Neuronal stem cell (in vitro differentiated cells): ENCODE measurements at regions not wholly inside any gene's neighbourhood (a gene's known extent, or its start where the extent isn't known, plus 50 kb on each side); places are given as distances from the start of the nearest gene placed in this dataset.

Source experiments
- DNase-seq: peaks from one replicate; pipeline ENCODE4 v3.0.0-alpha.2; 2013; ENCODE audit warnings: low spot score
- H2AFZ ChIP-seq: one replicate; pipeline ENCODE4 v1.6.1; 2013; ENCODE audit warnings: mild to moderate bottlenecking, low read length, inconsistent platforms
- H2AK5ac ChIP-seq: 2 replicates; pipeline ENCODE4 v1.6.1; 2013; ENCODE audit warnings: low read depth, mild to moderate bottlenecking, inconsistent platforms, low read length, moderate library complexity, mixed read lengths
- H2BK120ac ChIP-seq: 2 replicates; pipeline ENCODE4 v1.6.1; 2013; ENCODE audit warnings: low read depth, mild to moderate bottlenecking, inconsistent platforms, low read length, moderate library complexity, mixed read lengths
- H2BK12ac ChIP-seq: one replicate; pipeline ENCODE4 v1.6.1; 2013; ENCODE audit warnings: low read length, inconsistent platforms
- H2BK15ac ChIP-seq: 2 replicates; pipeline ENCODE4 v1.6.1; 2013; ENCODE audit warnings: mild to moderate bottlenecking, low read length, inconsistent platforms, mixed read lengths
- H2BK5ac ChIP-seq: one replicate; pipeline ENCODE4 v1.6.1; 2013; ENCODE audit warnings: inconsistent platforms, mild to moderate bottlenecking, low read length, moderate library complexity
- H3K14ac ChIP-seq: one replicate; pipeline ENCODE4 v1.6.1; 2013; ENCODE audit warnings: low read length, inconsistent platforms
- H3K18ac ChIP-seq: 2 replicates; pipeline ENCODE4 v1.6.1; 2013; ENCODE audit warnings: low read length, inconsistent platforms
- H3K23ac ChIP-seq: 2 replicates; pipeline ENCODE4 v1.6.1; 2013; ENCODE audit warnings: low read depth, mild to moderate bottlenecking, mixed read lengths, low read length, inconsistent platforms; ENCODE audit not compliant: poor library complexity
- H3K27ac ChIP-seq: replicated peaks from 3 replicates; pipeline ENCODE4 v1.5.1; 2013; ENCODE audit warnings: low read length, inconsistent platforms
- H3K27me3 ChIP-seq, 3 experiments: 2 replicates each; pipeline ENCODE4 v1.6.1; 2013; ENCODE audit warnings: low read length in 3 of 3, mild to moderate bottlenecking in 2 of 3, inconsistent platforms in 1 of 3, low read depth in 1 of 3, mixed read lengths in 1 of 3, moderate library complexity in 1 of 3; ENCODE audit not compliant: control insufficient read depth in 3 of 3, insufficient read depth in 3 of 3
- H3K36me3 ChIP-seq, 2 donors: replicated peaks in 1 of 2; 2 replicates each; pipeline ENCODE4 v1.6.1; 2013; ENCODE audit warnings: low read length in 2 of 2; ENCODE audit not compliant: control insufficient read depth in 2 of 2, insufficient read depth in 2 of 2
- H3K4ac ChIP-seq: 2 replicates; pipeline ENCODE4 v1.6.1; 2013; ENCODE audit warnings: inconsistent platforms, mild to moderate bottlenecking, low read length, moderate library complexity
- H3K4me1 ChIP-seq, 2 donors: 1 replicate in 1 of 2; 2 replicates in 1 of 2; pipeline ENCODE4 v1.6.1; 2013; ENCODE audit warnings: low read length in 2 of 2, low read depth in 1 of 2; ENCODE audit not compliant: control insufficient read depth in 2 of 2, insufficient read depth in 1 of 2
- H3K4me2 ChIP-seq: one replicate; pipeline ENCODE4 v1.6.1; 2013; ENCODE audit warnings: mild to moderate bottlenecking, low read length, inconsistent platforms; ENCODE audit not compliant: insufficient read depth, poor library complexity, severe bottlenecking
- H3K4me3 ChIP-seq, 2 donors: 2 replicates each; pipeline ENCODE4 v1.5.1; 2013; ENCODE audit warnings: low read length in 2 of 2, mild to moderate bottlenecking in 2 of 2, inconsistent platforms in 1 of 2, moderate library complexity in 1 of 2
- H3K79me1 ChIP-seq: one replicate; pipeline ENCODE4 v1.6.1; 2013; ENCODE audit warnings: low read depth, mild to moderate bottlenecking, inconsistent platforms, low read length, moderate library complexity
- H3K9ac ChIP-seq: one replicate; pipeline ENCODE4 v1.6.1; 2013; ENCODE audit warnings: mild to moderate bottlenecking, low read depth, low read length, inconsistent platforms; ENCODE audit not compliant: poor library complexity
- H3K9me3 ChIP-seq, 2 donors: replicated peaks in 1 of 2; 2 replicates each; pipeline versions ENCODE3 to v1.6.1; 2013; ENCODE audit warnings: low read length in 2 of 2, mild to moderate bottlenecking in 2 of 2, inconsistent platforms in 1 of 2, low read depth in 1 of 2, mixed read lengths in 1 of 2, moderate library complexity in 1 of 2; ENCODE audit not compliant: control insufficient read depth in 2 of 2, insufficient read depth in 1 of 2
- H4K8ac ChIP-seq: one replicate; pipeline ENCODE4 v1.6.1; 2013; ENCODE audit warnings: low read depth, mild to moderate bottlenecking, inconsistent platforms, low read length, moderate library complexity
- H4K91ac ChIP-seq: one replicate; pipeline ENCODE4 v1.6.1; 2013; ENCODE audit warnings: low read length, low read depth, mild to moderate bottlenecking, inconsistent platforms; ENCODE audit not compliant: poor library complexity
- WGBS, 2 donors: extraction: QIAGEN DNeasy Blood & Tissue Kit; methylation state at CpG; one replicate each; pipeline ENCODE4 v1.1.7; 2013; ENCODE audit warnings: missing lambda C conversion rate in 2 of 2, mixed read lengths in 1 of 2; ENCODE audit not compliant: insufficient read length in 2 of 2, insufficient replicate concordance in 1 of 2; ENCODE audit errors: extremely low coverage in 2 of 2; 5-methylcytosine and 5-hydroxymethylcytosine counted together

DNA sequence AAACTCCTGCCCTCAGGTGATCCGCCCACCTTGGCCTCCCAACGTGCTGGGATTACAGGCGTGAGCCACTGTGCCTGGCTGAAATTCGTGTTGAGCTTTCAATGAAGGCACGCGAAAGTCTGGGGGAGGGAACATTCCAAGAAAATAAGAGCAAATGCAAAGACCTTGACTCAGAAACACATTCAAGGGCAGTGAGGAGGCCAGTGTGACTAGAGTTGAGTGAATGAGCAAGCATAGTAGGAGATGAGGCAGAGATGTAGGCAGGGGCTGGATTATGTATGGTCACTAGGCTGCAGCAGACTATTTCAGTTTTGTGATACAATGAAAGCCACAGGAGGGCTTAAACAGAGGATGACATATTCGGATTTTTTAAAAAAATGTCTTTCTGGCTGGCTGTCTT is 67.0 kb downstream of the SCN11A start:
- H3K4me2 ChIP-seq: no peak overlapping the region
- WGBS, 2 donors: no CpG with 5 or more reads among the region's 7 CpGs
- H3K4me3 ChIP-seq: no peak overlapping the region
- no peak overlapping the region for H2BK12ac ChIP-seq
- H4K91ac ChIP-seq: no peak overlapping the region
- H3K14ac ChIP-seq: no peak overlapping the region
- no peak overlapping the region for H2BK5ac ChIP-seq
- H3K36me3 ChIP-seq: no peaks in the 10 kb centered on the region
- peaks cover 0 to 1% of the 10 kb centered on the region in 2 donors for H3K9me3 ChIP-seq
- no peak for DNase-seq
- no peak overlapping the region for H3K18ac ChIP-seq
- no peak overlapping the region for H2AK5ac ChIP-seq
- no peak overlapping the region for H3K27ac ChIP-seq
- H2BK120ac ChIP-seq: no peak overlapping the region
- H2BK15ac ChIP-seq: no peak overlapping the region
- no peaks in the 10 kb centered on the region for H3K79me1 ChIP-seq
- H2AFZ ChIP-seq: no peak overlapping the region
- H3K9ac ChIP-seq: no peak overlapping the region
- H3K4me1 ChIP-seq: peaks cover 0 to under 1% of the 10 kb centered on the region in 2 donors
- H4K8ac ChIP-seq: no peak overlapping the region
- no peak overlapping the region for H3K4ac ChIP-seq
- H3K27me3 ChIP-seq: peaks cover 0 to 5% (median 0%) of the 10 kb centered on the region in 3 experiments
- no peak overlapping the region for H3K23ac ChIP-seq

DNA sequence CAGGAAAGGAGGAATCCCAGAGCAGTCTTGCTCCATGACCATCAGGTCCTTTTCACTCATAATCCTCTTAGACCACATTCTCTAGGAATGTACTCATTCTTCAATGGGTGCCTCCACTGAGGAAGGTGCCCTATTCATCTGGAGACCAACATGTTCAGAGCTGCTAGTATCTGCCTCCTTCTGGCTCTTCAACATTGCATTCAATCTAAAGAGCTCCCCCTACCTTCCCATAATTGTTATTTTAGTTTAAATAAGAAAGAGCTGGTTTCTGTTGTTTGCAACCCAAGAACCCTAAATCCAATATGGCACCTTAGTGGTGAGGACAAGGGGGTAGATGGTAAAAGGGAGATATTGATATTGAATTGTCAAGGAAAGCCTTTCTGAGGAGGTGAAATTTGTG is 67.6 kb downstream of the SCN11A start:
- Histone ChIP-seq H4K91ac (no peak overlapping the region), H2BK15ac (no peak overlapping the region), H2BK120ac (no peak overlapping the region), H3K14ac (no peak overlapping the region), H2AK5ac (no peak overlapping the region), H3K18ac (no peak overlapping the region), H4K8ac (no peak overlapping the region), H3K79me1 (no peaks in the 10 kb centered on the region), H3K36me3 (no peaks in the 10 kb centered on the region), H3K27ac (no peak overlapping the region), H3K27me3 (peaks cover 0 to 5% (median 0%) of the 10 kb centered on the region in 3 experiments), H3K4me2 (no peak overlapping the region), H3K4ac (no peak overlapping the region), H3K4me3 (no peak overlapping the region), H2BK5ac (no peak overlapping the region), H3K4me1 (no peaks in the 10 kb centered on the region), H3K9ac (no peak overlapping the region), H3K9me3 (peaks cover 0 to 1% of the 10 kb centered on the region in 2 donors), H2AFZ (no peak overlapping the region), H2BK12ac (no peak overlapping the region), H3K23ac (no peak overlapping the region)
- no peak for DNase-seq

DNA sequence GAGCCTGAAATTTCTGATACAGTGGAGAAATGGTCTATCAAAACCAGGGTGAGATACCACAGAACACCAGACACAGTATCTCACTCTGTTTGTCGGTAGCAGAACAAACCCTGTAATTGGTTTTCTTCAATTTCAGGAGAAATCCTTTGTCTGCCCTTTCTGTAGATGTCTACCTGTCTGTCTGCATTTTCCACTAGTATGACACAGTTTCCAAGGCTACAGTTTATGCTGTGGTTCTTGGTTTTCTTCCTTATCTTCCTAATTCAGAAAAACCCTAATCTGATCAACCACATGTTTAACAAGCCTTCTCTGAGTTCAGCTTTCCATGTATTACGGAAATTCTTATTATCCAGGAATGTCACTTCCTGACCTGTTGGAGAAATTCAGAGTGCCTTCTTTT is 70.8 kb downstream of the SCN11A start:
- H3K9ac ChIP-seq: no peak overlapping the region
- no peaks in the 10 kb centered on the region for H3K4me1 ChIP-seq
- no peaks in the 10 kb centered on the region for H3K79me1 ChIP-seq
- H2AK5ac ChIP-seq: no peak overlapping the region
- no peak overlapping the region for H2BK15ac ChIP-seq
- H3K4ac ChIP-seq: no peak overlapping the region
- H3K9me3 ChIP-seq: peaks cover 0 to 1% of the 10 kb centered on the region in 2 donors
- no peak overlapping the region for H3K27ac ChIP-seq
- no peak overlapping the region for H4K91ac ChIP-seq
- no peak overlapping the region for H2BK5ac ChIP-seq
- no peak overlapping the region for H3K4me2 ChIP-seq
- no peak overlapping the region for H3K4me3 ChIP-seq
- no peak overlapping the region for H2BK12ac ChIP-seq
- no CpG with 5 or more reads among the region's 2 CpGs for WGBS, 2 donors
- no peak for DNase-seq
- no peak overlapping the region for H2BK120ac ChIP-seq
- H3K18ac ChIP-seq: no peak overlapping the region
- H2AFZ ChIP-seq: no peak overlapping the region
- no peak overlapping the region for H3K23ac ChIP-seq
- no peak overlapping the region for H4K8ac ChIP-seq
- no peaks in the 10 kb centered on the region for H3K36me3 ChIP-seq
- H3K27me3 ChIP-seq: no peaks in the 10 kb centered on the region
- H3K14ac ChIP-seq: no peak overlapping the region

DNA sequence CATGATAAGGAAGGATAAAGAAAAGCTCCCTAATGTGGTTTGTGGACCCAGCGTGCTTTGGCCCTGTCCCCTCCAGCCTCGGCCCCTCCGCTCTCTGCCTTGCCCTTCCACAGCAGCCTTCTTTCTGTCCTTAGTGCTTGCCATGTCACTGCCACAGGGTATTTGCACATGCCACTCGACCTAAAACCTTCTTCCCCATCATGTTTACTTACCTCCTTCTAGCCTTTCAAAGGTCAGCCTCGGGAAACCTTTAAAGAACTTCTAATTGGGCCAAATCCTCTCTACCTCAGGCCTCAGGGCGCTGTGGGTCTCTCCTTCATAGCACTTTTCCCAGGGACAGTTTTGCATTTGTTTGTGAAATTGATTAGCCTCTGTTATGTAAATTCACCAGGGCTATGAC is 73.0 kb downstream of the SCN11A start:
- H3K36me3 ChIP-seq: no peaks in the 10 kb centered on the region
- no peak overlapping the region for H4K8ac ChIP-seq
- no peak overlapping the region for H4K91ac ChIP-seq
- no peak overlapping the region for H3K18ac ChIP-seq
- H3K79me1 ChIP-seq: no peaks in the 10 kb centered on the region
- no CpG with 5 or more reads among the region's 6 CpGs for WGBS, 2 donors
- no peak overlapping the region for H3K23ac ChIP-seq
- H2BK120ac ChIP-seq: no peak overlapping the region
- no peaks in the 10 kb centered on the region for H3K4me1 ChIP-seq
- no peaks in the 10 kb centered on the region for H3K27me3 ChIP-seq
- no peak overlapping the region for H3K27ac ChIP-seq
- H2BK15ac ChIP-seq: no peak overlapping the region
- H2AFZ ChIP-seq: no peak overlapping the region
- no peak overlapping the region for H2BK12ac ChIP-seq
- no peak overlapping the region for H3K14ac ChIP-seq
- no peak for DNase-seq
- H3K9me3 ChIP-seq: no peaks in the 10 kb centered on the region
- no peak overlapping the region for H2BK5ac ChIP-seq
- no peak overlapping the region for H3K4me2 ChIP-seq
- no peak overlapping the region for H3K4ac ChIP-seq
- H3K9ac ChIP-seq: no peak overlapping the region
- no peak overlapping the region for H3K4me3 ChIP-seq
- H2AK5ac ChIP-seq: no peak overlapping the region
